Uterus (tissue), 2 donors: ENCODE measurements at regions not wholly inside any gene's neighbourhood (a gene's known extent, or its start where the extent isn't known, plus 50 kb on each side); places are given as distances from the start of the nearest gene placed in this dataset.

ENCODE experiments used
- CTCF ChIP-seq, 4 experiments: fragments of 200-600 bp in 2 of 4; fragments of 450-650 bp in 2 of 4; sonication (generic) in 2 of 4; IDR thresholded peaks; one replicate each; pipeline ENCODE4 v1.5.1; 2016 to 2019; ENCODE audit warnings: antibody characterized with exemption in 4 of 4, mild to moderate bottlenecking in 2 of 4, moderate library complexity in 1 of 4
- POLR2A ChIP-seq, 2 donors: fragments of 450-650 bp; IDR thresholded peaks; one replicate each; pipeline ENCODE4 v1.6.1; 2016; ENCODE audit warnings: antibody characterized with exemption in 2 of 2, mild to moderate bottlenecking in 1 of 2, moderate library complexity in 1 of 2

GRCh38 chr6:43895656-43896328 is 125.8 kb downstream of the VEGFA start:
- no peak for TF ChIP-seq POLR2A (IDR thresholded peaks at IDR 0.05)
- TF ChIP-seq CTCF (IDR thresholded peaks at IDR 0.05), result no peak
